ENCODE measurements at regions not wholly inside any gene's neighbourhood (a gene's known extent, or its start where the extent isn't known, plus 50 kb on each side); places are given as distances from the start of the nearest gene placed in this dataset.

GRCh38 chr18:41875094-41875780, 79.8 kb upstream of the PIK3C3 start:
- TF ChIP-seq, protein P1, sequence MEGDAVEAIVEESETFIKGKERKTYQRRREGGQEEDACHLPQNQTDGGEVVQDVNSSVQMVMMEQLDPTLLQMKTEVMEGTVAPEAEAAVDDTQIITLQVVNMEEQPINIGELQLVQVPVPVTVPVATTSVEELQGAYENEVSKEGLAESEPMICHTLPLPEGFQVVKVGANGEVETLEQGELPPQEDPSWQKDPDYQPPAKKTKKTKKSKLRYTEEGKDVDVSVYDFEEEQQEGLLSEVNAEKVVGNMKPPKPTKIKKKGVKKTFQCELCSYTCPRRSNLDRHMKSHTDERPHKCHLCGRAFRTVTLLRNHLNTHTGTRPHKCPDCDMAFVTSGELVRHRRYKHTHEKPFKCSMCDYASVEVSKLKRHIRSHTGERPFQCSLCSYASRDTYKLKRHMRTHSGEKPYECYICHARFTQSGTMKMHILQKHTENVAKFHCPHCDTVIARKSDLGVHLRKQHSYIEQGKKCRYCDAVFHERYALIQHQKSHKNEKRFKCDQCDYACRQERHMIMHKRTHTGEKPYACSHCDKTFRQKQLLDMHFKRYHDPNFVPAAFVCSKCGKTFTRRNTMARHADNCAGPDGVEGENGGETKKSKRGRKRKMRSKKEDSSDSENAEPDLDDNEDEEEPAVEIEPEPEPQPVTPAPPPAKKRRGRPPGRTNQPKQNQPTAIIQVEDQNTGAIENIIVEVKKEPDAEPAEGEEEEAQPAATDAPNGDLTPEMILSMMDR (IDR thresholded peaks at IDR 0.05) = no peak
- TF ChIP-seq POLR2AphosphoS5 (IDR thresholded peaks at IDR 0.05) (no peak), POLR2A (IDR thresholded peaks at IDR 0.05) (no peak)
